ENCODE measurements at regions not wholly inside any gene's neighbourhood (a gene's known extent, or its start where the extent isn't known, plus 50 kb on each side); places are given as distances from the start of the nearest gene placed in this dataset.

DNA sequence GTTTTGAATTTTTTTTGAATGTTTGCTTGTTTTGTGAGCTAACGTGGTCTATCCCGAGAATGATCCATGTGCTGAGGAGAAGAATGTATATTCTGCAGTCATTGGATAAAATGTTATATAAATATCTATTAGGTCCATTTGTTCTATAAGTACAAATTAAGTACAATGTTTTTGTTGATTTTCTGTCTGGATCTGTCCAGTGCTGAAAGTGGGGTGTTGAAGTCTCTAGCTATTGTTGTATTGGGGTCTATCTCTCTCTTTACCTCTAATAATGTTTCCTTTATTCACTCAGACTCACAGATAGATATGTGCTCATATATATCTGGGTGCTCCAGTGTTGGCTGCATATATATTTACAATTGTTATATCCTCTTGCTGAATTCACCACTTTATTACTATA, 144.8 kb upstream of the SETMAR start:
- Histone ChIP-seq H3K9ac (ENCODE audit: low read length) (no peak overlapping the region), H3K27me3 (ENCODE audit: insufficient read depth, low read depth, low read length) (no peaks in the 10 kb centered on the region), H2AFZ (ENCODE audit: low read depth, low read length) (no peak overlapping the region), H3K4me2 (ENCODE audit: low read length) (no peak overlapping the region), H4K20me1 (ENCODE audit: insufficient read depth) (no peaks in the 10 kb centered on the region), H3F3A (ENCODE audit: insufficient read depth, low read length, poor library complexity, severe bottlenecking) (no peaks in the 10 kb centered on the region), H3K9me3 (ENCODE audit: low read length) (no peaks in the 10 kb centered on the region), H3K4me3 (ENCODE audit: low read length) (no peak overlapping the region), H3K9me2 (ENCODE audit: insufficient read depth, low read length) (no peaks in the 10 kb centered on the region), H3K27ac (ENCODE audit: low read length) (no peak overlapping the region), H3K79me2 (replicated peaks; ENCODE audit: insufficient read depth, low read length) (no peaks in the 10 kb centered on the region), H3K36me3 (ENCODE audit: insufficient read depth, low read length) (no peaks in the 10 kb centered on the region)
- TF ChIP-seq EZH2 (IDR thresholded peaks at IDR 0.05; ENCODE audit: borderline replicate concordance, insufficient read depth, low read length, poor library complexity, severe bottlenecking) (no peak), RAD21 (conservative IDR thresholded peaks at IDR 0.05) (no peak), MXI1 (conservative IDR thresholded peaks at IDR 0.05; ENCODE audit: poor library complexity, severe bottlenecking) (no peak), POLR2AphosphoS5 (IDR thresholded peaks at IDR 0.05) (no peak), TAF1 (IDR thresholded peaks at IDR 0.05; ENCODE audit: low read depth) (no peak), SMC3 (conservative IDR thresholded peaks at IDR 0.05; ENCODE audit: poor library complexity) (no peak), EP300 (conservative IDR thresholded peaks at IDR 0.05; ENCODE audit: poor library complexity, severe bottlenecking) (no peak), REST (IDR thresholded peaks at IDR 0.05; ENCODE audit: borderline replicate concordance) (no peak)
- TF ChIP-seq, protein P1, sequence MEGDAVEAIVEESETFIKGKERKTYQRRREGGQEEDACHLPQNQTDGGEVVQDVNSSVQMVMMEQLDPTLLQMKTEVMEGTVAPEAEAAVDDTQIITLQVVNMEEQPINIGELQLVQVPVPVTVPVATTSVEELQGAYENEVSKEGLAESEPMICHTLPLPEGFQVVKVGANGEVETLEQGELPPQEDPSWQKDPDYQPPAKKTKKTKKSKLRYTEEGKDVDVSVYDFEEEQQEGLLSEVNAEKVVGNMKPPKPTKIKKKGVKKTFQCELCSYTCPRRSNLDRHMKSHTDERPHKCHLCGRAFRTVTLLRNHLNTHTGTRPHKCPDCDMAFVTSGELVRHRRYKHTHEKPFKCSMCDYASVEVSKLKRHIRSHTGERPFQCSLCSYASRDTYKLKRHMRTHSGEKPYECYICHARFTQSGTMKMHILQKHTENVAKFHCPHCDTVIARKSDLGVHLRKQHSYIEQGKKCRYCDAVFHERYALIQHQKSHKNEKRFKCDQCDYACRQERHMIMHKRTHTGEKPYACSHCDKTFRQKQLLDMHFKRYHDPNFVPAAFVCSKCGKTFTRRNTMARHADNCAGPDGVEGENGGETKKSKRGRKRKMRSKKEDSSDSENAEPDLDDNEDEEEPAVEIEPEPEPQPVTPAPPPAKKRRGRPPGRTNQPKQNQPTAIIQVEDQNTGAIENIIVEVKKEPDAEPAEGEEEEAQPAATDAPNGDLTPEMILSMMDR (IDR thresholded peaks at IDR 0.05; ENCODE audit: poor library complexity, severe bottlenecking), result no peak

DNA sequence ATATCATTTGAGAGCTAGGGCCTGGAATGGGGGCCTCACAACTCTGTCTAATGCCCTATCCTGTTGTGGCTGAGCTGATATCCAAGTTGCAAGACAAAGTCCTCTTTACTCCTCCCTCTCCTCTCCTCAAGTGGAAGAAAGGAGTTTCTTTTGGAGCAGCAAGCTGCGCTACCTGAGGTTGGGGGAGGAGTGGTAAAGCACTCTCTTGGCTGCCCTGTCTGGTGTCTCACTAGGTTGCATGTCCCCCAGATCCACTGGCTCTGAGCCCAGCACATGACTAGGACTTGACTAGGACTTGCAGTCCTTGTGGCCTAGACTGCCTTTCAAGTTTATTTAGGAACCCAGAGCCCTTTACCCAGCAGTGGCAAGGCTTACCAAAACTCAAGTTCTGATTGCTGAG, 141.1 kb upstream of the SETMAR start:
- TF ChIP-seq POLR2AphosphoS5 (IDR thresholded peaks at IDR 0.05) (no peak), TAF1 (IDR thresholded peaks at IDR 0.05; ENCODE audit: low read depth) (no peak), EP300 (conservative IDR thresholded peaks at IDR 0.05; ENCODE audit: poor library complexity, severe bottlenecking) (no peak), REST (IDR thresholded peaks at IDR 0.05; ENCODE audit: borderline replicate concordance) (no peak), MXI1 (conservative IDR thresholded peaks at IDR 0.05; ENCODE audit: poor library complexity, severe bottlenecking) (no peak)
- TF ChIP-seq, protein P1 (IDR thresholded peaks at IDR 0.05; ENCODE audit: poor library complexity, severe bottlenecking), result no peak

More for the DNA sequence above, 141.1 kb upstream of the SETMAR start:
- Histone ChIP-seq H3K9me3 (ENCODE audit: low read length) (no peaks in the 10 kb centered on the region), H3K9me2 (ENCODE audit: insufficient read depth, low read length) (no peaks in the 10 kb centered on the region), H3K79me2 (replicated peaks; ENCODE audit: insufficient read depth, low read length) (no peaks in the 10 kb centered on the region), H3K4me3 (ENCODE audit: low read length) (no peak overlapping the region), H3K9ac (ENCODE audit: low read length) (no peak overlapping the region), H2AFZ (ENCODE audit: low read depth, low read length) (no peak overlapping the region), H4K20me1 (ENCODE audit: insufficient read depth) (no peaks in the 10 kb centered on the region), H3K27ac (ENCODE audit: low read length) (no peak overlapping the region), H3K27me3 (ENCODE audit: insufficient read depth, low read depth, low read length) (no peaks in the 10 kb centered on the region), H3K36me3 (ENCODE audit: insufficient read depth, low read length) (no peaks in the 10 kb centered on the region), H3F3A (ENCODE audit: insufficient read depth, low read length, poor library complexity, severe bottlenecking) (no peaks in the 10 kb centered on the region), H3K4me2 (ENCODE audit: low read length) (no peak overlapping the region)

Data from neural cell (in vitro differentiated cells).